SH-SY5Y (cell line): ENCODE measurements at regions not wholly inside any gene's neighbourhood (a gene's known extent, or its start where the extent isn't known, plus 50 kb on each side); places are given as distances from the start of the nearest gene placed in this dataset.

ENCODE experiments used
- GATA2 ChIP-seq: IDR thresholded peaks from 2 replicates; pipeline ENCODE4 v1.6.1; 2011; ENCODE audit warnings: mild to moderate bottlenecking, low read depth, low read length
- GATA3 ChIP-seq: IDR thresholded peaks from 2 replicates; pipeline ENCODE4 v1.6.1; 2011; ENCODE audit warnings: low read depth, mild to moderate bottlenecking, low read length, moderate library complexity

GRCh38 chr1:176391621-176392020, 71.4 kb upstream of the PAPPA2 start:
- no peak for TF ChIP-seq GATA3
- TF ChIP-seq GATA2: no peak

- TF ChIP-seq GATA3 (no peak), GATA2 (no peak)
These were observed 78.1 kb upstream of the PAPPA2 start for GRCh38 chr1:176384841-176385240.

GRCh38 chr1:176382163-176382562, 80.8 kb upstream of the PAPPA2 start:
- TF ChIP-seq GATA2 (no peak), GATA3 (no peak)

- no peak for TF ChIP-seq GATA3
- TF ChIP-seq GATA2: no peak
These were observed 83.2 kb upstream of the PAPPA2 start for GRCh38 chr1:176379626-176380339.

GRCh38 chr1:176374967-176375569, 87.9 kb upstream of the PAPPA2 start:
- TF ChIP-seq GATA2 (no peak), GATA3 (no peak)

- TF ChIP-seq GATA3: no peak
- TF ChIP-seq GATA2: peak; percentile 55; the same call in 1 of the 2 replicates
These were observed 98.6 kb upstream of the PAPPA2 start for GRCh38 chr1:176364236-176364905.

GRCh38 chr1:176341656-176342055, 121.3 kb upstream of the PAPPA2 start:
- TF ChIP-seq GATA3: no peak
- TF ChIP-seq GATA2: no peak

GRCh38 chr1:176338877-176339276, 124.1 kb upstream of the PAPPA2 start:
- TF ChIP-seq GATA3 (no peak), GATA2 (no peak)

GRCh38 chr1:176330782-176331181, 123.7 kb upstream of the COP1 start:
- no peak for TF ChIP-seq GATA2
- no peak for TF ChIP-seq GATA3

- TF ChIP-seq GATA2: no peak
- no peak for TF ChIP-seq GATA3
These were observed 118.6 kb upstream of the COP1 start for GRCh38 chr1:176325664-176326063.

GRCh38 chr1:176323472-176323871, 116.4 kb upstream of the COP1 start:
- no peak for TF ChIP-seq GATA2
- TF ChIP-seq GATA3: no peak

- no peak for TF ChIP-seq GATA3
These were observed 108.6 kb upstream of the COP1 start for GRCh38 chr1:176315519-176316220.

GRCh38 chr1:176285996-176286395, 78.9 kb upstream of the COP1 start:
- no peak for TF ChIP-seq GATA3
- TF ChIP-seq GATA2: no peak

GRCh38 chr1:176271572-176271971, 64.5 kb upstream of the COP1 start:
- TF ChIP-seq GATA2 (no peak), GATA3 (no peak)
